22Rv1 (cell line): ENCODE measurements at regions not wholly inside any gene's neighbourhood (a gene's known extent, or its start where the extent isn't known, plus 50 kb on each side); places are given as distances from the start of the nearest gene placed in this dataset.

Experiments used
- H3K27ac ChIP-seq: fragments of 450-650 bp; 2 replicates; pipeline ENCODE4 v1.5.1; 2017
- ZFX ChIP-seq: fragments of 450-650 bp; IDR thresholded peaks from 2 replicates; pipeline ENCODE4 v1.6.1; 2017; ENCODE audit warnings: antibody characterized with exemption, borderline replicate concordance
- TF ChIP-seq, protein P1 (sequence below): fragments of 450-650 bp; IDR thresholded peaks from 2 replicates; pipeline ENCODE4 v1.5.1; 2017; ENCODE audit warnings: mild to moderate bottlenecking

DNA sequence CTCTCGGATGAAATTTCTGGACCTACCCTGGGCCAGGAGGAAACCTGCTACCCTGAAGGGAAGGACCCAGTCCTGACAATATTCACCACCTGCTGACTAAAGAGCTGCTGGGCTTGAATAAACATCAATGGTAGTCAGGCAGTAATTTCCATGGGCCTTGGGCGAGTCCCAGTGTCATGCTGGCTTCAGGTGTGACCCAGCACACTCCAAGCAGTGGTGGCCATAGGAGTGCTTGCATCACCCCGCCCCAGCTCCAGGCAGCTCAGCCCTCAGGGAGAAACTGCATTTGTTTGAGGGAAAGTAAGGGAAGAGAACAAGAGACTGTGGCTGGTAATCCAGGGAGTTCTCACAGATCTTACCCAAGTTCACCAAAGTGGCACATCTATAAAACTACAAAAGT is 261.8 kb upstream of the DCBLD2 start:
- no peak for TF ChIP-seq ZFX
- TF ChIP-seq, protein P1, sequence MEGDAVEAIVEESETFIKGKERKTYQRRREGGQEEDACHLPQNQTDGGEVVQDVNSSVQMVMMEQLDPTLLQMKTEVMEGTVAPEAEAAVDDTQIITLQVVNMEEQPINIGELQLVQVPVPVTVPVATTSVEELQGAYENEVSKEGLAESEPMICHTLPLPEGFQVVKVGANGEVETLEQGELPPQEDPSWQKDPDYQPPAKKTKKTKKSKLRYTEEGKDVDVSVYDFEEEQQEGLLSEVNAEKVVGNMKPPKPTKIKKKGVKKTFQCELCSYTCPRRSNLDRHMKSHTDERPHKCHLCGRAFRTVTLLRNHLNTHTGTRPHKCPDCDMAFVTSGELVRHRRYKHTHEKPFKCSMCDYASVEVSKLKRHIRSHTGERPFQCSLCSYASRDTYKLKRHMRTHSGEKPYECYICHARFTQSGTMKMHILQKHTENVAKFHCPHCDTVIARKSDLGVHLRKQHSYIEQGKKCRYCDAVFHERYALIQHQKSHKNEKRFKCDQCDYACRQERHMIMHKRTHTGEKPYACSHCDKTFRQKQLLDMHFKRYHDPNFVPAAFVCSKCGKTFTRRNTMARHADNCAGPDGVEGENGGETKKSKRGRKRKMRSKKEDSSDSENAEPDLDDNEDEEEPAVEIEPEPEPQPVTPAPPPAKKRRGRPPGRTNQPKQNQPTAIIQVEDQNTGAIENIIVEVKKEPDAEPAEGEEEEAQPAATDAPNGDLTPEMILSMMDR: no peak
- H3K27ac ChIP-seq: no peak overlapping the region

DNA sequence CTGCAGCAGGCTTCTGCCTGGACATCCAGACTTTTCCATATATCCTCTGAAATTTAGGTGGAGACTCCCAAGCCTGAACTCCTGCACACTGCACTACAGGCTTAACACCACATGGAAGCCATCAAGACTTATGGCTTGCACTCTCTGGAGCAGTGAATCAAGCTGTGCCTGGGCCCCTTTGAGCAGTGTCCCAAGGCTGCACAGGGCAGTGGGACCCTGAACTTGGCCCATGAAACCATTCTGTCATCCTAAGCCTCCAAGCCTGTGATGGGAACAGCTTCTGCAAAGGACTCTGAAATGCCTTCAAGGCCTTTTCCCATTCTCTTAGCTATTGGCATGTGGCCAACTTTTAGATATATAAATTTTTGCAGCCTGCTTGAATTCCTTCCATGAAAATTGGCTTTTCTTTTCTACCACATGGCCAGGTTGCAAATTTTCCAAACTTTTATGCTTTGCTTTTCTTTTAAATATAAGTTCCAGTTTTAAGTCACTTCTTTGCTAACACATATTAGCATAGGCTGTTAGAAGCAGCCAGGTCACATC is 257.8 kb upstream of the DCBLD2 start:
- TF ChIP-seq, protein P1: no peak
- TF ChIP-seq ZFX: no peak
- H3K27ac ChIP-seq: no peak overlapping the region

DNA sequence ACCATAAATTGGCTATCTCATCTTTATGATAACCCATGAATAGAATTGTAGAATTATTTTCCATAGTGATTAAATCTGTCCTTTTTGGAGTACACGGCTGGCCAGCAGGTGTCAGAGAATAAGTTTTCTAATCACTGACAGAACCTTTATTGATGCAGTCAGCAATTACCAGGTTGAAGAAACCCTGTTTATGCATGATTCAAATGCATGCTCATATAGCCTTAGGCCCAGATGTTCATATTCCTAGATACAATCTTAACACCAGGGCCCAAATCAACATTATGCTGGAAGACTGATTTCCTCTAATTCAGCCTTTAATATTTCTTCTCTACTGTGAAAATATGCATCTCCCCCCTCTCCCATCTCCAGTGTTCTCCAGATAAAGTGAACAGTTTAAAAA is 243.5 kb upstream of the DCBLD2 start:
- TF ChIP-seq, protein P1: no peak
- TF ChIP-seq ZFX: no peak

DNA sequence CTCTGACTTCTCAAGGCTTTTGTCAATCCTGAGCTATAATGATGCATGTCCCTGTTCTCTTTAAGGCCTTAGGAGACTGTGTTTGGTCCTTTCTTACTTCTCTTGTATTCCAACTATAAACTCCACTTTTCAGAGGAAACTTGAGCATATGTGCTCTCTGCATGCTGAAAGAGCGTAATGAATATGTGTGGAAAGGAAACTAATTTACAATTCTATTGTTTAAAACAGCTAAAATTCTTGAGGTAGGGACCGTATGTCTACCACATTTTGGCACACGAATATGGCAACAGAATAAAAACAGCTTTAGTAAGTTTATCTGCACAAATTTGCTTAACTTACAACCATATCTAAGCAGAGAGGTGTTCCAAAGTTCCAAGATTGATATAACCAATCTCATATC is 242.0 kb upstream of the DCBLD2 start:
- no peak overlapping the region for H3K27ac ChIP-seq
- TF ChIP-seq, protein P1: no peak
- no peak for TF ChIP-seq ZFX

More for the DNA sequence above, 243.5 kb upstream of the DCBLD2 start:
- H3K27ac ChIP-seq: no peak overlapping the region

DNA sequence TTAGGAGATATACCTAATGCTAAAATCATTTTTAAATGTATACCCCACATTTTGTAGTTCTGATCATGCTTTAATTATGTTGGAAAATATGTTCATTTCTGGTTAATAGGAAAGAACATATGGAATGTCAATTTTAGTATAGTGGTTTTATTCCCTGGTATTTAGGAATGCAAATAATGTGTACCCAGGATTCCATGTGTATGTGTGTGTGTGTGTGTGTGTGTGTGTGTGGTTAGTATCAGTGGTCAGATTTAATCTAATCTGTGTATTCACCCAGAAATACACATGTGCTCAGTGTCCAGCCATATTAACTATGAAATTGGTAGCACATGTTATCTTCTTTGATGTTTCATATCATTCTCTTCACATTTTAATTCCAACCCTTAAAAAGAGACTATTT is 233.5 kb upstream of the DCBLD2 start:
- H3K27ac ChIP-seq: no peak overlapping the region
- no peak for TF ChIP-seq ZFX
- TF ChIP-seq, protein P1: no peak

DNA sequence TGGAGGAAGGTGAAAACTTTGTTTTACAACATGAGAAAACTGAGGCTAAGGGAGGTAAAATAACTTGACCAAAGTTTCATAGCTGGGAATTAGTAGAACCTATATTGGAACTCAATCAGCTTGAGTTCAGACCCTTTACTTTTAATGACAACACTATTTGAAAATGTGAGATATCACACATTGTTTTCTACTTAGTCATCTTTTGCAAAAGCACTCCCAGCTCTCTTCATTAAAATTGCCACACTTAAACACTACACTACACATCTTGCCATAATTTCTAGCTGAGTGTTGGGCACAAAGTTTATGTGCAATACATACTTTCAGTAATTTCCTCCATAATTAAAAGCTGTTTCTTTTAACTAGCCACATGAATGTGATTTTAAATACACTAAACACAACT is 230.4 kb upstream of the DCBLD2 start:
- no peak overlapping the region for H3K27ac ChIP-seq
- TF ChIP-seq ZFX: no peak
- TF ChIP-seq, protein P1: no peak

DNA sequence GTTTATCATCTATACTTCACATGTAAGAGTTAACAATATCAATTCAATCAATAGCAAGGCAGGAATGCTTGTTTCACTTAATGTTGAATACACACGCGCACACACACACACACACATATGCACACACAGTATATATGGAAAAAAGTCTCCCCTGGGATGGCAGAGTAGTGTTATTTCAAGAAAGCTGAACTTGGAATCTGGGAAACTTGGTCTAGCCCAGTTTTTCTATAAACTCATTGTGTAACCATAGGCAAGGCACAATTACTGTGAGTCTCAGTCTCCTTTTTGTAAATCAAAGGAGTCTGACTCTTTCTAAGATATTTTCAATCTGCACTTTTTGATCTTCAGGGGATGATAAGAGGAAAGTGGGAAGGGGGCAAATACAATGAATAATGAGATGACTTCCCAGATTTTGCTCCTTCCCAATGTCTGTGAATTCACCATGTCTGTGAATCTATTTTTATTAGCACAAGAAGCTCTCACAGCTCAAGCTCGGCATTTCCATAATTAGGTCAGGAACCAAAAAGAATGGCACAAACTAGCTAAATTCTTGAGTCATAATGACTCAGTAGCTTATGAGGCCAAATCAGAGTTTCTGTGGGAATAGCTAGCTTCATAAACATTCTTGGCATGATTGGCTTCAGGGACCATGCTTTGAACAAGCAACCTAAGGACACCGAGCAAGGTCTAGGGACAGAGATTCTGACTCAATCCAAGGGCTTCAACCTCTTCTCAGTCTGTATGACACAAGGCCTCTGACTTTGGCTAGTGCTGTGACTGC is 227.4 kb upstream of the DCBLD2 start:
- TF ChIP-seq, protein P1: no peak
- no peak for TF ChIP-seq ZFX
- H3K27ac ChIP-seq: no peak overlapping the region
